Mucosa of descending colon (tissue), 3 donors: ENCODE measurements at regions not wholly inside any gene's neighbourhood (a gene's known extent, or its start where the extent isn't known, plus 50 kb on each side); places are given as distances from the start of the nearest gene placed in this dataset.

Experiments used
- ATAC-seq: fragments of 200-7000 bp; cut with Tn5 transposase; one replicate; pipeline ENCODE4 v1.9.1; 2020; ENCODE audit warnings: mild to moderate bottlenecking, moderate library complexity
- DNase-seq, 3 donors: peaks; one replicate each; pipeline ENCODE4 v3.0.0-alpha.2; 2020
- H3K36me3 ChIP-seq: fragments of 200-600 bp; one replicate; pipeline ENCODE4 v1.8.0; 2021; ENCODE audit warnings: low read depth, mild to moderate bottlenecking
- H3K4me1 ChIP-seq: fragments of 200-600 bp; one replicate; pipeline ENCODE4 v1.8.0; 2021; ENCODE audit warnings: low read depth, mild to moderate bottlenecking
- H3K4me3 ChIP-seq: fragments of 200-600 bp; one replicate; pipeline ENCODE4 v1.8.0; 2021; ENCODE audit warnings: mild to moderate bottlenecking
- H3K9me3 ChIP-seq: fragments of 200-600 bp; one replicate; pipeline ENCODE4 v1.8.0; 2021; ENCODE audit warnings: mild to moderate bottlenecking
- intact Hi-C, 2 donors: fragments of 100-400 bp; cut with DNase I in 1 of 2; cut with micrococcal nuclease in 1 of 2; formaldehyde crosslinking; loops; one replicate each; pipeline versions ENCODE4 v1.11.0 to v1.11.1; 2022; cut with DNase I, micrococcal nuclease
- TF ChIP-seq, protein P1 (sequence below): fragments of 200-600 bp; IDR thresholded peaks from one replicate; pipeline ENCODE4 v1.8.0; 2022; ENCODE audit warnings: antibody characterized with exemption, mild to moderate bottlenecking
- donor health status: DM: no; HTN: no; CAD: no; lungs with moderate emphysema.
- donor health status: DM: no; HTN: no; CAD: no.
- donor health status: DM: no; HTN: yes; CAD: no.

GRCh38 chr1:165080253-165080896 is 276.1 kb downstream of the LMX1A start:
- TF ChIP-seq, protein P1, sequence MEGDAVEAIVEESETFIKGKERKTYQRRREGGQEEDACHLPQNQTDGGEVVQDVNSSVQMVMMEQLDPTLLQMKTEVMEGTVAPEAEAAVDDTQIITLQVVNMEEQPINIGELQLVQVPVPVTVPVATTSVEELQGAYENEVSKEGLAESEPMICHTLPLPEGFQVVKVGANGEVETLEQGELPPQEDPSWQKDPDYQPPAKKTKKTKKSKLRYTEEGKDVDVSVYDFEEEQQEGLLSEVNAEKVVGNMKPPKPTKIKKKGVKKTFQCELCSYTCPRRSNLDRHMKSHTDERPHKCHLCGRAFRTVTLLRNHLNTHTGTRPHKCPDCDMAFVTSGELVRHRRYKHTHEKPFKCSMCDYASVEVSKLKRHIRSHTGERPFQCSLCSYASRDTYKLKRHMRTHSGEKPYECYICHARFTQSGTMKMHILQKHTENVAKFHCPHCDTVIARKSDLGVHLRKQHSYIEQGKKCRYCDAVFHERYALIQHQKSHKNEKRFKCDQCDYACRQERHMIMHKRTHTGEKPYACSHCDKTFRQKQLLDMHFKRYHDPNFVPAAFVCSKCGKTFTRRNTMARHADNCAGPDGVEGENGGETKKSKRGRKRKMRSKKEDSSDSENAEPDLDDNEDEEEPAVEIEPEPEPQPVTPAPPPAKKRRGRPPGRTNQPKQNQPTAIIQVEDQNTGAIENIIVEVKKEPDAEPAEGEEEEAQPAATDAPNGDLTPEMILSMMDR = no peak
- Histone ChIP-seq H3K36me3 (no peaks in the 10 kb centered on the region), H3K4me3 (no peak overlapping the region), H3K4me1 (no peaks in the 10 kb centered on the region), H3K9me3 (no peaks in the 10 kb centered on the region)
- no peak for DNase-seq
- ATAC-seq = peak; percentile 71
- intact Hi-C loops = no loop called here

GRCh38 chr1:165078391-165078790 is 278.1 kb downstream of the LMX1A start:
- intact Hi-C loops = loop anchor here in 1 of 2 donors (10.0 kb wide), 1 partner anchor 1544 kb away; no protein-coding TSS in a partner anchor
- TF ChIP-seq, protein P1 = no peak
- no peak for ATAC-seq

DNA sequence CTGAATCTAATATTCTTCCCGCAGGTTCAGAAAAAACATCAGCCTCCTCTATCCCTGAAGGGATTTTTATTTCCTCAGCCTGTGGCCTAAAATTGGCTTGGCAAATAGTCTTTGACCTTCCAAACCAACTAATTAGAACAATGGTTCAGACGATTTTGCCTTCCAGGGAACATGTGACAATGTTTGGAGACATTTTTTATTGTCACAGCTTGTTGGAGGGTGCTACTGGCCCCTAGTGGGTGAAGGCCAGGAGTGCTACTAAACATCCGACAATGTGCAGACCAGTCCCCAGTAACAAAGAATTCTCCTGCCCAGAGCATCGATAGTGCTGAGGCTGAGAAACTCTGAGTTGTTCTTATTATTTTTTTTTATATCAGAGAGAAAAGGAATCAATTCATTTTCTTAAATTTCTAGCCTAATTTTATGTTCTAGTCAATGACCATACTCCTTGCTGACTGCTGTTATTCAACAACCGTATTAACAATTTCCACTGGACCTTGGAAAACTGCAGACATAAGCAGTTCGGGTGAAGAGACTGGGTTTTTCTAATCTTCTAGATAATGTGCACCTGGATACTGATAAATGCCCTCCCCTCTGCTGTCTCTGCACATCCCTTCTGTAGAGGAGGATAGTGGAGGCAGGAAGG is 280.7 kb downstream of the LMX1A start:
- DNase-seq = no peak
- H3K4me3 ChIP-seq = no peak overlapping the region
- H3K9me3 ChIP-seq = no peaks in the 10 kb centered on the region
- intact Hi-C loops = loop anchor here in 1 of 2 donors (10.0 kb wide), 1 partner anchor 1541 kb away; no protein-coding TSS in a partner anchor
- peak; percentile 50 for ATAC-seq
- TF ChIP-seq, protein P1 = peak; percentile 15
- no peaks in the 10 kb centered on the region for H3K4me1 ChIP-seq
- H3K36me3 ChIP-seq = no peaks in the 10 kb centered on the region

More at GRCh38 chr1:165078391-165078790, 278.1 kb downstream of the LMX1A start:
- H3K9me3 ChIP-seq = no peaks in the 10 kb centered on the region
- no peaks in the 10 kb centered on the region for H3K36me3 ChIP-seq
- DNase-seq = no peak
- H3K4me1 ChIP-seq = no peaks in the 10 kb centered on the region
- H3K4me3 ChIP-seq = no peak overlapping the region

GRCh38 chr1:165073185-165074007 is 283.1 kb downstream of the LMX1A start:
- H3K36me3 ChIP-seq = no peaks in the 10 kb centered on the region
- TF ChIP-seq, protein P1 = peak; percentile 33
- ATAC-seq (peak; percentile 55), DNase-seq (no peak)
- no peak overlapping the region for H3K4me3 ChIP-seq
- intact Hi-C loops = loop anchor here in 1 of 2 donors (10.0 kb wide), 1 partner anchor 1539 kb away; no protein-coding TSS in a partner anchor
- no peaks in the 10 kb centered on the region for H3K9me3 ChIP-seq
- H3K4me1 ChIP-seq = no peaks in the 10 kb centered on the region

DNA sequence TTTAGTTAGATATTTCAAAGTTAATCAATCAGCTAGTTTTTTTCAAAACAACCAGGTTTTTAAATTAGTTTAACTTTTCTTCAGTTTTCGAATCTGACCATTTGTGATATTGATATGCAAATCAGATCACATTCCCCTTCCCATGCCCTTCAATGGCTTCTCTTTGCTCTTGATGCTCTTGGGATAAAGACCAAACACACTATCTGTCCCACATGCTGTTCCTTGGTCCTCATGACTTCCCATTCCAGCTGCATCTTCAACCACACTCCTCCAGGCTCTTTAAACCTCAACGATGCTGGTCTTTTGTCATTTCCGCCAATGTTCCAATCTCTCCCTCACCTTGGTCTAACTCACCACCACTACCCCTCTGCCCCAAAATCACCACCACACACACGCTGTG is 285.8 kb downstream of the LMX1A start:
- Histone ChIP-seq H3K4me1 (no peaks in the 10 kb centered on the region), H3K36me3 (no peaks in the 10 kb centered on the region), H3K4me3 (no peak overlapping the region), H3K9me3 (no peaks in the 10 kb centered on the region)
- ATAC-seq = no peak
- DNase-seq = no peak
- intact Hi-C loops = loop anchor here in 1 of 2 donors (10.0 kb wide), 1 partner anchor 1536 kb away; no protein-coding TSS in a partner anchor
- TF ChIP-seq, protein P1 = no peak
